ENCODE measurements at regions not wholly inside any gene's neighbourhood (a gene's known extent, or its start where the extent isn't known, plus 50 kb on each side); places are given as distances from the start of the nearest gene placed in this dataset.

GRCh38 chr6:12575961-12576360 lies 140.6 kb upstream of the PHACTR1 start:
- TF ChIP-seq, protein P1, sequence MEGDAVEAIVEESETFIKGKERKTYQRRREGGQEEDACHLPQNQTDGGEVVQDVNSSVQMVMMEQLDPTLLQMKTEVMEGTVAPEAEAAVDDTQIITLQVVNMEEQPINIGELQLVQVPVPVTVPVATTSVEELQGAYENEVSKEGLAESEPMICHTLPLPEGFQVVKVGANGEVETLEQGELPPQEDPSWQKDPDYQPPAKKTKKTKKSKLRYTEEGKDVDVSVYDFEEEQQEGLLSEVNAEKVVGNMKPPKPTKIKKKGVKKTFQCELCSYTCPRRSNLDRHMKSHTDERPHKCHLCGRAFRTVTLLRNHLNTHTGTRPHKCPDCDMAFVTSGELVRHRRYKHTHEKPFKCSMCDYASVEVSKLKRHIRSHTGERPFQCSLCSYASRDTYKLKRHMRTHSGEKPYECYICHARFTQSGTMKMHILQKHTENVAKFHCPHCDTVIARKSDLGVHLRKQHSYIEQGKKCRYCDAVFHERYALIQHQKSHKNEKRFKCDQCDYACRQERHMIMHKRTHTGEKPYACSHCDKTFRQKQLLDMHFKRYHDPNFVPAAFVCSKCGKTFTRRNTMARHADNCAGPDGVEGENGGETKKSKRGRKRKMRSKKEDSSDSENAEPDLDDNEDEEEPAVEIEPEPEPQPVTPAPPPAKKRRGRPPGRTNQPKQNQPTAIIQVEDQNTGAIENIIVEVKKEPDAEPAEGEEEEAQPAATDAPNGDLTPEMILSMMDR (IDR thresholded peaks at IDR 0.05; ENCODE audit: insufficient read depth, low read length, poor library complexity, severe bottlenecking), result no peak
- TF ChIP-seq EZH2phosphoT487 (conservative IDR thresholded peaks at IDR 0.05; ENCODE audit: low read length), result no peak
